HG02973 (cell line): ENCODE measurements at regions not wholly inside any gene's neighbourhood (a gene's known extent, or its start where the extent isn't known, plus 50 kb on each side); places are given as distances from the start of the nearest gene placed in this dataset.
A peak's percentile ranks its signal among the peaks of the same experiment; 100 is the strongest.

Source experiments
- ATAC-seq: cut with Tn5 transposase; IDR thresholded peaks from one replicate; pipeline ENCODE4 v1.9.1; 2021; ENCODE audit warnings: moderate library complexity; ENCODE audit not compliant: unreplicated experiment

GRCh38 chr13:33692531-33692930 lies 125.4 kb upstream of the RFC3 start:
- ATAC-seq: no peak

- no peak for ATAC-seq
Observed at GRCh38 chr13:33694546-33694945, 123.4 kb upstream of the RFC3 start.

GRCh38 chr13:33696530-33696929 lies 121.4 kb upstream of the RFC3 start:
- ATAC-seq: no peak

DNA sequence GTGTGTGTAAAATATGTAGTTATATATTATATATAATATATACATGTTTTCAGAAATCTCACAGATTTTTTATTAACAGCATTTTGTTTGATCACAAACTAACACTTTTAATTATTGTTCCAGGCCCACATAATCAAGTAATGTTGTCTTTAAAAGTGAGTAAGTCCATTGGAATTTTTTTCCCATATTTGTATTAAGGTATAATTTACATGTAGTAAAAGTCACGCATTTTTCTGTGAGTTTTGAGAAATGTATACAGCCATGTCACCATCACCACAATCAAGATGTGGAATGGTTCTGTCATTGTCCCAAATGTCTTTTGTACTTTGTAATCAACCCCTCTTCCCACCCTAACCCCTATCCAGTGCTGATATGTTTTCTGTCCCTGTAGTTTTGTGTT lies 120.0 kb upstream of the RFC3 start:
- ATAC-seq: no peak

GRCh38 chr13:33707449-33707848 lies 110.5 kb upstream of the RFC3 start:
- no peak for ATAC-seq

- no peak for ATAC-seq
Observed at GRCh38 chr13:33710924-33711323, 107.0 kb upstream of the RFC3 start.

DNA sequence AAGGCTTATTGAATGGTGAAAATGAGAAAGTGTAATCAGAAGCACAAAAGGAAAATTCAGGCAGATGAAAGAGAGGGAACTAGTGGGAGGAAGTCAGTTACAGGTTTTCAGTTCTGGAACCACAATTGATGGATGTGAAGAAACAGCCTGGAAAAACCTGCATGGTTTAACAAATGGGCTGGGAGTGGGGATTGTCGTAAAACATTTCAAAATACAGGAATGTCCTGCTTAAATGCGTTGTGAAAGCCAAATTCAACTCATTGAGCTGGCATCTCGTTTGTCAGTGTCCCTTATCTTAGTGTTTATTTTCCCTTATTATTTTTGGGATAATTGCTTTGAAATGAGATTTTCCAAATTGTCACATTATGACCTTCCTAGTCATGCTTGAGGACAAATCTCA lies 106.5 kb upstream of the RFC3 start:
- ATAC-seq: no peak

GRCh38 chr13:33717775-33718174 lies 100.2 kb upstream of the RFC3 start:
- ATAC-seq: no peak

DNA sequence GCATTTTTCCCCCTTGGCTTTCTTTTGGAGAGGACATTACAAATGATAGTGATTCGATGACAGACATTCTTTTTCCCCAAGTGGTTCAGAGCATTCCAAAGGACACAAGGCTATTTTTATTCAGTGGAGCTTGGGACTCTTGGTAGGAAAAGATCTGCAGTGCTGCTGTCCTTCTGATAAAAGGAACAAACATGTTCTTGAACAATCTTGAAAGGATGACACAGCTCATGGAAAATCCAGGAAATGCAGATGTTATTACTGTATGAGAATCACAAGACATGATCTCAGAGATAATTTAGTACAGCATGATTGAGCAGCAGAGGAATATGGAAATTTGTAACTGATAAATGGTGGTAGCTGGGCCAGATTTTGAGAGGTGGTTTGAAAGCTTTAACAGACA lies 96.2 kb upstream of the RFC3 start:
- no peak for ATAC-seq

DNA sequence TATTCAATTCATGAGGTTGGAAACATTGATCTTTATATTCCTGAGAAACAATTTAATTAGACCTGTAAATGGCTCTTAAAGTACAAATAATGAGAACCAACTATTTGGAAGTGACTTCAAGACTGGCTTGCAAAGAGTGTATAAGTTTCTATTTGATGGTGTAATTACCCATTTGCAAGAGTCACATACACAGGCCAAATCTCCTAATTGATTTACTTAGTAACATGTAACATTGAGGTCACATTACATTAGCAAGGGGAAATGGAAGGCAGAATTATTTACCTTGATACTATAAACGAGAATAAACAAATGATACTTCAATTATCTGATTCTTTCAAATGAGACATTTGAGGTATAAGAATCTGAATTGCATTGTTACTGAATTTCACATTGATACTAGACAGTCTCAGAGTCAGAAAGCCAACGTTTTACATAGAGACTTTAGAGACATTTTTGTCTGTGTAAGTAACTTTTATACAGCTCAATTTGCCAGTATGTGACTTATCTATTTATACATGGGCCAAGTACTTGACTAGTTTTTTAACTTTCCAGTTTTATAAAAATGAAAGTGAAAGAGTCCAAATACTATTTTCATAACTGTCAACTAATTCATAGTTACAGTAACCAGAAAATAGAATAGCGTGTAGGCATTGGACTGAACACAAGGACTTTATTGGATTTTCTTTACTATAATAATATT lies 95.6 kb upstream of the RFC3 start:
- ATAC-seq: peak; percentile 39

GRCh38 chr13:33723365-33723764 lies 94.6 kb upstream of the RFC3 start:
- no peak for ATAC-seq

DNA sequence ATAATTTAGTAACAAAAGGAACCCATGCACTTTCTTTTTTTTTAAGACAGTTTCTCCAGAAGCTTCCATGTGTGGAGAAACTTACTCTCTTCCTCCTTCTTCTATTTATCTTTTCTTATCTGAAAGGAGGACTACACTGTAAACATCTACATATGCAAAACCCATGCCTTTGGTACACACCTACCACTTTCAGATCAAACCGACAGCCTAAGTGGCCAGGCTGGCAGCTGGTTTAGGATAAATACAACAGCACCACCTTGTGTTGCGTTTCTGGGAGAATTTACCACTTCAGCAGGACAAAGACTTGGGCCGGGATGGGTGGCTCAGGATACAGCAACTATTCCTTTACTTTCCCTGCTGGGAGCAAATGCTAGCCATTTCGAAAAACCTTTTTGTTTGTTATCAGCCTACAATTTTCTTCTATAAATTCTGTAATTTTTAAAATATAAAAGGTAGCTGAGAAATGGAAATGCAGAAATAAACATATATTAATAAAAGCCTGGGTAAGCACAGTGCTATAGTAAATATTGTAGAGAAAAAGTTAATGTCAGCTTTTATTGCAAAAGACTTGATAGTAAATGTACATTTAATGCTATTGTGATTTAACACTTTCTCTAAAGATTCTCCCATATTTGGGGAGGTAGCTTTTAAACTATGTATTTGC lies 94.0 kb upstream of the RFC3 start:
- peak; percentile 74 for ATAC-seq

- ATAC-seq: no peak
Observed at GRCh38 chr13:33725340-33725739, 92.6 kb upstream of the RFC3 start.

GRCh38 chr13:33727297-33728083 lies 90.5 kb upstream of the RFC3 start:
- ATAC-seq: no peak

GRCh38 chr13:33728271-33729037 lies 89.5 kb upstream of the RFC3 start:
- ATAC-seq: peak; percentile 85

GRCh38 chr13:33730147-33730546 lies 87.8 kb upstream of the RFC3 start:
- ATAC-seq: no peak

GRCh38 chr13:33730619-33731018 lies 87.3 kb upstream of the RFC3 start:
- no peak for ATAC-seq

DNA sequence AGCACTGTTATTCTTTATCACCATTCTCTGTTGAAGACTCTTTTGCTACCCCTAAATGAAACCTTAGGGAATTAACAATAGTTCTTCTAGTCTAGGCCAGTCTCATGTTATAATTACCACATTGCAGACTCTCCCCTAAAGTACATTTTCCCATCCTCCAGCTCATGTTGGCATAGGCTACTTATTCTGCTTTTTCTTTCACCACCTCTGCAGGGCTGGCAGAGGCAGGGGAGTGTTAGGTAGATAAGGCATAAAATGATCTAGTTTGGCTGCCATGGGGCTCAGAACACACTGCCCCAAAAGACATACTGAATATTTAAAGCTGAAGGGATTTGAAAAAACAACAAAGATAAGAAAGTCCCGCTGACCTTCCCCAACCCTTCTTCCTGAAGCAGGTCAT lies 82.7 kb upstream of the RFC3 start:
- no peak for ATAC-seq

GRCh38 chr13:33739254-33739653 lies 78.7 kb upstream of the RFC3 start:
- ATAC-seq: no peak

DNA sequence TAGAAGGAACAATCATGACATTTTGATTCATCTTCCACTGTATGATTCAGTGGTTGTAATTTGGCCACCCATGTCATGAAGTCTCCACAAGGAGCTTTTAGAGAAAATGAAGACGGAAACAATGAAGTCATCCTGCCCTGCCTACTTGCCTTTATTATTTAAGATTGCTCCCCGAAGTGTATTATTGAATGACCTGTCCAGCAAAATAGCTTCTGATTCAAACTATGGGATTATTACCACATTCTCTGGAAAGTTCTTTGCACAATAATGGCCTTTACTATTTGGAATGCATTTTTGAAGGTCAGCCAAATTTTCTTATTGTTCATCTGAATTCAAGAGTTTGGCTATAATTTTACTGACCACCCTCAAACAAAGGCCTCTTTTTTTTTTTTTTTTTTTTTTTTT lies 77.8 kb upstream of the RFC3 start:
- ATAC-seq: no peak

DNA sequence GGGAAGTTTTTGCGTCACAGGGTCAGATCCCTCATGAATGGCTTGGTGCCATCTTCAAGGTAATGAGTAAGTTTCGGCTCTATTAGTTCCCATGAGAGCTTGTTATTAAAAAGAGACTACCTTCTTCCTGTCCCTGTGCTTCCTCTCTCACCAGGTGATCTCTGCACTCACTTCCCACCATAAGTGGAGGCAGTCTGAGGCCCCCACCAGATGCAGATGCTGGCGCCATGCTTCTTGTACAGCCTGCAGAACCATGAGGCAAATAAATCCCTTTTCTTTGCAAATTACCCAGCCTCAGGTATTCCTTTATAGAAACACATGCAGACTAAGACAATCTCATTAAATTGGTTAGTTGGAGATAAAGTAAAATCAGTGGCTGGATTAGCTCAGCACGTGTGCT lies 75.6 kb upstream of the RFC3 start:
- ATAC-seq: no peak
